ENCODE measurements at regions not wholly inside any gene's neighbourhood (a gene's known extent, or its start where the extent isn't known, plus 50 kb on each side); places are given as distances from the start of the nearest gene placed in this dataset.

DNA sequence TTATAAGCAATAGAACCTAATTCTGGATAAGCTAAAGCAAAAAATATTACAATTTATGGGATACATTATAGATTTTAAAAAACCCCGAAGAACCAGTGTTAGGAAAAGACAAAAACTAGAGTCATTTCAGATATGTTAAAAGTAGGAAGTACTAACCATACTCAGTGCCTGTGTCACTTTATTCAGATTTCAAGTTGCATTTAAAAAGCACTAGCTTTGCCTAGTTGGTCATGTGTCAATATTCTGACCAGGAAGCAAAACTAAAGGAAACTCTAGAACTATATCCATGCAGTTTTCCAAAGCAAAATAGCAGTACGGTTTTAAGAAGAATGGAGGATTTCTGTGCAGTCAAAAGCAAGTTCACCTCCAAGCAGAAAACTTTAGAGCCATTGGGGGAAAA is 88.4 kb downstream of the RAP2B start:
- no peak overlapping the region for H3K9ac ChIP-seq (ENCODE audit: insufficient read length, low read depth)
- no peaks in the 10 kb centered on the region for H3K36me3 ChIP-seq (ENCODE audit: insufficient read depth, insufficient read length, low read length)
- no peak overlapping the region for H3K4me3 ChIP-seq (ENCODE audit: insufficient read length, low read depth)
- DNase-seq (ENCODE audit: low read depth, low spot score) = no peak
- H3K4me1 ChIP-seq (ENCODE audit: insufficient read depth, insufficient read length) = no peaks in the 10 kb centered on the region
- peaks cover 3% of the 10 kb centered on the region; the same call in 1 of the 2 replicates for H3K9me3 ChIP-seq (ENCODE audit: insufficient read depth, low read length)
- H3K27me3 ChIP-seq (ENCODE audit: insufficient read depth, insufficient read length) = no peaks in the 10 kb centered on the region
- no peak for TF ChIP-seq SUZ12 (IDR thresholded peaks at IDR 0.05; ENCODE audit: extremely low read depth, insufficient read depth, insufficient read length)
- TF ChIP-seq YY1 (IDR thresholded peaks at IDR 0.05; ENCODE audit: insufficient read depth, insufficient read length) = no peak
- no peak for TF ChIP-seq ZNF274 (IDR thresholded peaks at IDR 0.05; ENCODE audit: low read depth, low read length)

DNA sequence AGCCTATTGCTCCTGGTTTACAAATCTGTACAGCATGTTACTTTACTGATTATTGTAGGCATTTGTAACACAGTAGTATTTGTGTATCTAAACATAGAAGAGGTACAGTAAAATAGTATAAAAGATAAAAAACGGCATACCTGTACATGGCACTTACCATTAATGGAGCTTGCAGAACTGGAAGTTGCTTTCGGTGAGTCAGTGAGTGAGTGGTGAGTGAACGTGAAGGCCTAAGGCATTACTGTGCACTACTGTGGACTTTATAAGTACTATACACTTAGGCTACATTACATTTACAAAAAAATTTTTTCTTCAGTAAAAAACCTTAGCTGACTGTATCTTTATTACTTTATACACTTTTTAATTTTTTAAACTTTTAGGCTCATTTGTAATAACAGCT is 90.9 kb downstream of the RAP2B start:
- no peak for DNase-seq (ENCODE audit: low read depth, low spot score)
- H3K4me1 ChIP-seq (ENCODE audit: insufficient read depth, insufficient read length) = no peaks in the 10 kb centered on the region
- no peak overlapping the region for H3K4me3 ChIP-seq (ENCODE audit: insufficient read length, low read depth)
- peaks cover 3% of the 10 kb centered on the region; the same call in 1 of the 2 replicates for H3K9me3 ChIP-seq (ENCODE audit: insufficient read depth, low read length)
- TF ChIP-seq SUZ12 (IDR thresholded peaks at IDR 0.05; ENCODE audit: extremely low read depth, insufficient read depth, insufficient read length) = no peak
- no peaks in the 10 kb centered on the region for H3K36me3 ChIP-seq (ENCODE audit: insufficient read depth, insufficient read length, low read length)
- H3K9ac ChIP-seq (ENCODE audit: insufficient read length, low read depth) = no peak overlapping the region
- H3K27me3 ChIP-seq (ENCODE audit: insufficient read depth, insufficient read length) = no peaks in the 10 kb centered on the region

DNA sequence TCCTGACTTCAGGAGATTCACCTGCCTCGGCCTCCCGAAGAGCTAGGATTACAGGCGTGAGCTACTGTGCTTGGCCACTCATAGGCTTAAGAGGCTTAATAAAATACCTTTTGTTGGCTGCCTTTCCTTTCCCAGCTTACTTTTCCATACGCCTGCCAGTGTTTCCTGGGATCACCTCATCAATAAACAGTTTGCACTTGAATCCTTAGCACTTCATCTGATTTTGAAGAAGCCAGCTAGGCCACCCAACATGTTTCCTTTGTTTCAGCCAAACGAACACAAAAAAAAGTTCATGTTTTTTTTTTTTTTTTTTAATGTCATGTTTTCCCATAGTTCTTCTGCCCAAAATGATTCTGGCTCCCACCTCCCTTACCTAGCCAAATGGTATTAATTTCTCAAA is 92.3 kb downstream of the RAP2B start:
- Histone ChIP-seq H3K36me3 (ENCODE audit: insufficient read depth, insufficient read length, low read length) (no peaks in the 10 kb centered on the region), H3K4me3 (ENCODE audit: insufficient read length, low read depth) (no peak overlapping the region), H3K27me3 (ENCODE audit: insufficient read depth, insufficient read length) (no peaks in the 10 kb centered on the region), H3K9me3 (ENCODE audit: insufficient read depth, low read length) (peaks cover 3% of the 10 kb centered on the region; the same call in 1 of the 2 replicates), H3K4me1 (ENCODE audit: insufficient read depth, insufficient read length) (no peaks in the 10 kb centered on the region), H3K9ac (ENCODE audit: insufficient read length, low read depth) (no peak overlapping the region)
- DNase-seq (ENCODE audit: low read depth, low spot score) = no peak
- TF ChIP-seq YY1 (IDR thresholded peaks at IDR 0.05; ENCODE audit: insufficient read depth, insufficient read length) = no peak
- no peak for TF ChIP-seq ZNF274 (IDR thresholded peaks at IDR 0.05; ENCODE audit: low read depth, low read length)
- no peak for TF ChIP-seq SUZ12 (IDR thresholded peaks at IDR 0.05; ENCODE audit: extremely low read depth, insufficient read depth, insufficient read length)

GRCh38 chr3:153257673-153258351 is 95.8 kb downstream of the RAP2B start:
- H3K9me3 ChIP-seq (ENCODE audit: insufficient read depth, low read length) = no peaks in the 10 kb centered on the region
- no peak overlapping the region for H3K4me3 ChIP-seq (ENCODE audit: insufficient read length, low read depth)
- no peaks in the 10 kb centered on the region for H3K4me1 ChIP-seq (ENCODE audit: insufficient read depth, insufficient read length)
- no peak overlapping the region for H3K9ac ChIP-seq (ENCODE audit: insufficient read length, low read depth)
- TF ChIP-seq SUZ12 (IDR thresholded peaks at IDR 0.05; ENCODE audit: extremely low read depth, insufficient read depth, insufficient read length) (no peak), YY1 (IDR thresholded peaks at IDR 0.05; ENCODE audit: insufficient read depth, insufficient read length) (no peak), ZNF274 (IDR thresholded peaks at IDR 0.05; ENCODE audit: low read depth, low read length) (no peak)
- no peaks in the 10 kb centered on the region for H3K27me3 ChIP-seq (ENCODE audit: insufficient read depth, insufficient read length)
- no peaks in the 10 kb centered on the region for H3K36me3 ChIP-seq (ENCODE audit: insufficient read depth, insufficient read length, low read length)
- no peak for DNase-seq (ENCODE audit: low read depth, low spot score)

DNA sequence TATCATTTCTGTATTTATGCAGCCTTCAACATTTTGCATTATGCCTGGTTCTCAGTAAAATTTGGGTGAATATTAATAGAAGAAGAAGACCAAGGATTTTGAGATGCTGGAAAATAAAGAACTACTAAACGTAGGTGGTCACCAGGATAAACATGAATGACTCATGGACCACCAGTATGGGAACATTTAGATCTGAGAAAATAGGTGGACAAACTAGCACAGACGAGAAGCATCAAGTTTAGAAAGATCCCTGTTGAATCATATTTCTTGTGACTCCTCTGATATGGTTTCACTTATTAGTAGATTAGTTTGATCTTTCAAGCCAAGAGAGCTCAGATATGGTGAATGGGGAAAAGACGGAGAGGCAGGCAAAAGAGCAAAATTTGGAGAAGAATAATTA is 97.9 kb downstream of the RAP2B start:
- TF ChIP-seq ZNF274 (IDR thresholded peaks at IDR 0.05; ENCODE audit: low read depth, low read length) = no peak
- TF ChIP-seq SUZ12 (IDR thresholded peaks at IDR 0.05; ENCODE audit: extremely low read depth, insufficient read depth, insufficient read length) = no peak
- no peak for TF ChIP-seq YY1 (IDR thresholded peaks at IDR 0.05; ENCODE audit: insufficient read depth, insufficient read length)
- no peaks in the 10 kb centered on the region for H3K9me3 ChIP-seq (ENCODE audit: insufficient read depth, low read length)
- H3K27me3 ChIP-seq (ENCODE audit: insufficient read depth, insufficient read length) = no peaks in the 10 kb centered on the region
- H3K4me3 ChIP-seq (ENCODE audit: insufficient read length, low read depth) = no peak overlapping the region
- H3K9ac ChIP-seq (ENCODE audit: insufficient read length, low read depth) = no peak overlapping the region
- DNase-seq (ENCODE audit: low read depth, low spot score) = no peak
- H3K36me3 ChIP-seq (ENCODE audit: insufficient read depth, insufficient read length, low read length) = no peaks in the 10 kb centered on the region
- H3K4me1 ChIP-seq (ENCODE audit: insufficient read depth, insufficient read length) = no peaks in the 10 kb centered on the region

DNA sequence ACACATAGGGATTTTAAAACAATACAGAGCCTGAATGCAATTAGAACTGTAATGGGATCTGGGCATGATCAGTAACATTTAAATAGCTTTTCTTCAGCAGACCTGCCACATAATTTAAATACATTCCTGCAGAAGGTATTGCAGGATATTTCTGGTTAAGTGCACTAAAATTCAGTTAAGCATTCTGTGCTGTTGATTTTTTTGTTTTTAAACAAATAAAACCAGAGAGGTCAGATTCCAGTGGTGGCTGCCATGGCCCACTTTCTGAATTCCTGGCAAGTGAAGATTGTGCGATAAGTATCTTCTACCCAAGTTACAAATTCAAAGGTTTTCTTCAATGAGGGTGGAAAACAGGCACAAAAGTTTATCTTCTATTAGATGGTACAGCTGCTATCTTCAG is 98.7 kb downstream of the RAP2B start:
- TF ChIP-seq YY1 (IDR thresholded peaks at IDR 0.05; ENCODE audit: insufficient read depth, insufficient read length) = no peak
- no peak for TF ChIP-seq SUZ12 (IDR thresholded peaks at IDR 0.05; ENCODE audit: extremely low read depth, insufficient read depth, insufficient read length)
- TF ChIP-seq ZNF274 (IDR thresholded peaks at IDR 0.05; ENCODE audit: low read depth, low read length) = no peak

GRCh38 chr3:153266619-153267018 is 104.6 kb downstream of the RAP2B start:
- TF ChIP-seq SUZ12 (IDR thresholded peaks at IDR 0.05; ENCODE audit: extremely low read depth, insufficient read depth, insufficient read length) = no peak
- TF ChIP-seq ZNF274 (IDR thresholded peaks at IDR 0.05; ENCODE audit: low read depth, low read length) = no peak
- no peak for TF ChIP-seq YY1 (IDR thresholded peaks at IDR 0.05; ENCODE audit: insufficient read depth, insufficient read length)
- Histone ChIP-seq H3K4me3 (ENCODE audit: insufficient read length, low read depth) (no peak overlapping the region), H3K27me3 (ENCODE audit: insufficient read depth, insufficient read length) (no peaks in the 10 kb centered on the region), H3K36me3 (ENCODE audit: insufficient read depth, insufficient read length, low read length) (no peaks in the 10 kb centered on the region), H3K4me1 (ENCODE audit: insufficient read depth, insufficient read length) (no peaks in the 10 kb centered on the region), H3K9me3 (ENCODE audit: insufficient read depth, low read length) (peaks cover 11% of the 10 kb centered on the region; the same call in 1 of the 2 replicates), H3K9ac (ENCODE audit: insufficient read length, low read depth) (no peak overlapping the region)
- DNase-seq (ENCODE audit: low read depth, low spot score) = no peak

More for the DNA sequence above, 98.7 kb downstream of the RAP2B start:
- DNase-seq (ENCODE audit: low read depth, low spot score) = no peak
- Histone ChIP-seq H3K36me3 (ENCODE audit: insufficient read depth, insufficient read length, low read length) (no peaks in the 10 kb centered on the region), H3K27me3 (ENCODE audit: insufficient read depth, insufficient read length) (no peaks in the 10 kb centered on the region), H3K9ac (ENCODE audit: insufficient read length, low read depth) (no peak overlapping the region), H3K4me1 (ENCODE audit: insufficient read depth, insufficient read length) (no peaks in the 10 kb centered on the region), H3K4me3 (ENCODE audit: insufficient read length, low read depth) (no peak overlapping the region), H3K9me3 (ENCODE audit: insufficient read depth, low read length) (no peaks in the 10 kb centered on the region)

All from NT2/D1 (cell line).